ENCODE measurements at regions not wholly inside any gene's neighbourhood (a gene's known extent, or its start where the extent isn't known, plus 50 kb on each side); places are given as distances from the start of the nearest gene placed in this dataset.

DNA sequence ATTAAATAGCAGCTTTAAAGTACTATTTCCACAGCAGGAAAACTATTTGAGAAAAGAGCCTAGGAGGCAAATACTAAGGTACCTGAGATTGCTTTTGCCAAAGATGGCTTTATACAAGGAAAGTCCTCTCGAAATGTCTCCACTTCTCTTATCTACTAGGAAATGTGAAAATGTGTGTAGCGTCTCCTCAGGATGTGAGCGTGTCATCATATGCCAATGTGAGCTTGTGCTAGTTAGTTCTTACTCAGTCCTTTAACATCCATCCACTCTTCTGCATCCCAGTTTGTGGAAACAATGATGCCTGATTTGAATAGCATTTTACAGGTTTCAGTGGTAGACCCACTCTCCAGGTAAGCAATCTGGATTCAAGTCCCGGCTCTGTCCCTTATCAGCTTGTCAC, 421.0 kb downstream of the DYNC2H1 start:
- H3K4me1 ChIP-seq, result no peaks in the 10 kb centered on the region
- no peak overlapping the region for H3K4me2 ChIP-seq
- no peak for TF ChIP-seq Cebpa-rat (IDR thresholded peaks at IDR 0.05)
- H3K27ac ChIP-seq, result no peak overlapping the region
- H3K36me3 ChIP-seq, result no peaks in the 10 kb centered on the region
- H3K9ac ChIP-seq, result no peak overlapping the region
- no peaks in the 10 kb centered on the region for H4K20me1 ChIP-seq
- no peaks in the 10 kb centered on the region for H3K9me3 ChIP-seq (replicated peaks in 1 of 11)
- no peaks in the 10 kb centered on the region for H3K27me3 ChIP-seq
- H3K4me3 ChIP-seq, result no peak overlapping the region

DNA sequence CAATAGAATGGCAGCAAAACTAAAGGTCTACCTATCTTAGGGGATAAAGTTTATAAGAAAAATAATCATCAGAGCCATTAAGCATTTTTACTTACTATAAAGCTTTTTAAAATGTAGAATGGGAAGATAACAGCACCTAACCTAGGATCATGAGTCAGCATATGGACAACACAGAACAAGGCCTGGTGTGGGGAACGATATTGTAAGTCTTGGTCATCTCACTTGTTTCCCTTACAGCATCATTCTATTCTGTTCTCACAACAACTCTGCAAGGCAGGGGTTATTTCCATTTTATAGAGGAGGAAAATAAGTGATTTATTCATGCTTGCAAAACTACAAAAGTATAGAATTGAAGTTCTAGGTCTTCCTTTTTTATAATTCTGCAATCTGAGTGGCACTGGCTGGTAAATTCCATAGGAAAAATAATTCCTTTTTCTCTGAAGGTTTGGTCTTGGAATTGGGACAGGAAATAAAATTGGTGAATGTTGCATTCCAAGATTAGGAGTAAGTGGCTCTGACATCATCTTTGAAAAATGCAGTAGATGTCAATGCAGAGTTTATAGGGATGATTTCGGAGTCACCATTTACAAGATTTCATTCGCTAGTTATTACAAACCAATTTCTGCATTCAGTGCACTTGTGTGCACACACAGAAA, 423.0 kb downstream of the DYNC2H1 start:
- H3K27me3 ChIP-seq, result no peaks in the 10 kb centered on the region
- no peaks in the 10 kb centered on the region for H3K36me3 ChIP-seq
- no peak overlapping the region for H3K27ac ChIP-seq
- H3K9me3 ChIP-seq (replicated peaks in 1 of 11), result no peaks in the 10 kb centered on the region
- no peak for TF ChIP-seq Cebpa-rat (IDR thresholded peaks at IDR 0.05)
- H3K4me2 ChIP-seq, result no peak overlapping the region
- no peaks in the 10 kb centered on the region for H3K4me1 ChIP-seq
- H3K9ac ChIP-seq, result no peak overlapping the region
- no peak overlapping the region for H3K4me3 ChIP-seq
- H4K20me1 ChIP-seq, result no peaks in the 10 kb centered on the region

DNA sequence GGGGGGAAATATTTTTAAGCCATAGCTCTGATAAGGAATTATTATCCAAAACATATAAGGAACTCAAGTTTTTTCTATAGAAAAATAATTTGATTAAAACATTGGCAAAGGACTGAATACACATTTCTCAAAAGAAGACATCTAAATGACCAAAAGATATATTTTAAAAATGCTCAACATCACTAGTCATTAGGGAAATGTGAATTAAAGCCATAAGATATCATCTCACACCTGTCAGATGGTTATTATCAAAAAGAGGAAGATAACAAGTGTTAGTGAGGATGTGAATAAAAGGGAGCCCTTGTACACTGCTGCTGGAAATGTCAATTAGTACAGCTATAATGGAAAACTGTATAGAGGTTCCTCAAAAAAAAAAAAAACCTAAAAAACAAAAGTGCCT, 425.0 kb downstream of the DYNC2H1 start:
- Histone ChIP-seq H3K4me3 (no peak overlapping the region), H3K9ac (no peak overlapping the region), H3K9me3 (replicated peaks in 1 of 11) (no peaks in the 10 kb centered on the region), H4K20me1 (no peaks in the 10 kb centered on the region), H3K4me1 (no peaks in the 10 kb centered on the region), H3K27me3 (no peaks in the 10 kb centered on the region), H3K27ac (no peak overlapping the region), H3K4me2 (no peak overlapping the region), H3K36me3 (no peaks in the 10 kb centered on the region)
- TF ChIP-seq Cebpa-rat (IDR thresholded peaks at IDR 0.05), result no peak

DNA sequence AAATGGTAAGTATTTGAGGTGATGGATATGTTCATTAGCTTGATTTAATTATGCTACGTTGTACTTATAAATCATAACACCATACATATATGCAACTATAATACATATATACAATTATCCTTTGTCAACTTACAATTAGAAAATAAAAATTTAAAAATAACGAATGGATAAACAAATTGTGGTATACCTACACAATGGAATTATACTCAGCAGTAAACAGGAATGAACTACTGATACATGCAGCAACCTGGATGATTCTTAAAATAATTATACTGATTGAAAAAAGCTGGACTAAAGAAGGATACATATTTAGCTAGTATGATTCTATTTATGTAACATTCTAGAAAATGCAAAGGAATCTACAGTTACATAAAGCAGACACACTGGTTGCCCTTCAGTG, 425.7 kb downstream of the DYNC2H1 start:
- no peak overlapping the region for H3K27ac ChIP-seq
- TF ChIP-seq Cebpa-rat (IDR thresholded peaks at IDR 0.05), result no peak
- H3K36me3 ChIP-seq, result no peaks in the 10 kb centered on the region
- no peak overlapping the region for H3K4me3 ChIP-seq
- no peaks in the 10 kb centered on the region for H4K20me1 ChIP-seq
- H3K4me2 ChIP-seq, result no peak overlapping the region
- H3K9ac ChIP-seq, result no peak overlapping the region
- no peaks in the 10 kb centered on the region for H3K27me3 ChIP-seq
- H3K9me3 ChIP-seq (replicated peaks in 1 of 11), result no peaks in the 10 kb centered on the region
- H3K4me1 ChIP-seq, result no peaks in the 10 kb centered on the region

DNA sequence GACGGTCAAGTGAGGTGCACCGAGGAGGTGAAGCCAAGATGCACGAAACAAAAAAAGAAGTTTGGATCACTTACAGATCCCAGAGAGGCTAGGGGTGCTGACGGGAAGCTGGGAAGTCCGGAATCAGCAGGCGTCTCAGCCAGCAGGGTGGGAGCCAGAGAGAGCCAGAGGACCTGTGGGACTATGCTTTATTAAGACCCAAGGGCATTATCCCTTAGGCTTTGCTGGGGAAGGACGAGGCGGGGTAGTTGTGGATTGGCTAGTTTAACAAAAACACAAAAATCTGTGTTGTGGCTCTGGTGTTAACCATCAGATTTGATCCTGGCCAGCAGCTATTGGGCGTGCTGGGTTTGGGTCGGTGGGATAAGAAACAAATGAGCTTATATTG, 427.1 kb downstream of the DYNC2H1 start:
- no peak for TF ChIP-seq Cebpa-rat (IDR thresholded peaks at IDR 0.05)
- Histone ChIP-seq H3K4me3 (no peak overlapping the region), H3K36me3 (no peaks in the 10 kb centered on the region), H3K4me1 (no peaks in the 10 kb centered on the region), H4K20me1 (no peaks in the 10 kb centered on the region), H3K27ac (no peak overlapping the region), H3K9ac (no peak overlapping the region), H3K4me2 (no peak overlapping the region), H3K27me3 (no peaks in the 10 kb centered on the region), H3K9me3 (replicated peaks in 1 of 11) (peaks cover 7 to 11% (median 11%) of the 10 kb centered on the region in 11 experiments)

DNA sequence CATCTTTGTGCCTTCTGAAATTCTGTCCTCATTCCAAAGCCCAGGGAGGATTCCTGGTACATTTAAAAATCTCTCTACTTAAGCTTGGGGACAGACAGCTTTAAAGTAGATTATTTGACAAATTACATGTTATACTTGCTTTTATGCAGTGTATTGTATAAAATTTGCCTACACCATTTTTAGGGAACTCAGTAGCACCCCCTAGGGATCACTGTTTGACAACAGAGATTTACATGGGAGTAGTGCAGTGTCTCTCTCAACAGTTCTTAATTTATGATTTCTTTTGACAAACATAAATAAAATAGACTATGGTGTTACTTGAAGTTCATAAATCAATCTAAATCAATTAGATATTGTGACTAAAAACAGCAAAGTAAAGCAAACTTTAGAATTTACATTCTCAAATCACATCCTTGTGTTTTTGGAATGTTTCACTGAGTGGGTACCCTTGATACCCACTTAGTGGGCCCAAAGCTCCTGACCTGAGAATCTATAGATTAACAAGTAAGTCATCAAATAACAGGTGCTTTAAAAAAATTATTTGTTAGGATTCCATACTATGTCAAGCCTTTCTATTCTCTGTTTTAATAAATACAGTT, 428.8 kb downstream of the DYNC2H1 start:
- no peak for TF ChIP-seq Cebpa-rat (IDR thresholded peaks at IDR 0.05)

DNA sequence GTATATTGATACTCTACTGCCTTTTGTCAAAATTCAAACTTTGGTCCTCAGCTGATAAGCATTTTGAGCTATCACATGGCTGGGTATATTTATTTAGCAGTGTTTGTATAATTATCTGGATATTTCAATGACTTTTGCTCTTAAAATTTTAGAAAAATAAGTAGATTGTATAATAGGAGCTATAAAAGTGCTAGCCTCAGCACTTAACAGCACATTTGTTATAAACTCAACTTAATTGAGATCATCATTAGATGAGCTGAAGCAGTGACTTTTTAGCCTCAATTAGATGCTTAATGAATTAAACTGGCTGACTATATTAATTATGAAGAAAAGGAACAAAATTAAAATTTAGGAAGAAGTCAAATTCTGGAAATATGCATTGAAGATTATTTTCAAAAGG, 429.9 kb downstream of the DYNC2H1 start:
- no peak overlapping the region for H3K27ac ChIP-seq
- H3K4me3 ChIP-seq, result no peak overlapping the region
- no peaks in the 10 kb centered on the region for H3K4me1 ChIP-seq
- H3K36me3 ChIP-seq, result no peaks in the 10 kb centered on the region; a peak in 1 of 22 replicates
- H3K9me3 ChIP-seq (replicated peaks in 1 of 11), result peaks cover 22 to 34% (median 27%) of the 10 kb centered on the region in 11 experiments
- H4K20me1 ChIP-seq, result no peaks in the 10 kb centered on the region
- H3K27me3 ChIP-seq, result no peaks in the 10 kb centered on the region
- H3K4me2 ChIP-seq, result no peak overlapping the region
- no peak for TF ChIP-seq Cebpa-rat (IDR thresholded peaks at IDR 0.05)
- H3K9ac ChIP-seq, result no peak overlapping the region

More for the DNA sequence above, 428.8 kb downstream of the DYNC2H1 start:
- Histone ChIP-seq H3K4me1 (no peaks in the 10 kb centered on the region), H3K27me3 (no peaks in the 10 kb centered on the region), H3K9me3 (replicated peaks in 1 of 11) (peaks cover 22 to 27% (median 25%) of the 10 kb centered on the region in 11 experiments), H3K36me3 (no peaks in the 10 kb centered on the region; a peak in 1 of 22 replicates), H3K4me2 (no peak overlapping the region), H3K4me3 (no peak overlapping the region), H3K9ac (no peak overlapping the region), H4K20me1 (no peaks in the 10 kb centered on the region), H3K27ac (no peak overlapping the region)

DNA sequence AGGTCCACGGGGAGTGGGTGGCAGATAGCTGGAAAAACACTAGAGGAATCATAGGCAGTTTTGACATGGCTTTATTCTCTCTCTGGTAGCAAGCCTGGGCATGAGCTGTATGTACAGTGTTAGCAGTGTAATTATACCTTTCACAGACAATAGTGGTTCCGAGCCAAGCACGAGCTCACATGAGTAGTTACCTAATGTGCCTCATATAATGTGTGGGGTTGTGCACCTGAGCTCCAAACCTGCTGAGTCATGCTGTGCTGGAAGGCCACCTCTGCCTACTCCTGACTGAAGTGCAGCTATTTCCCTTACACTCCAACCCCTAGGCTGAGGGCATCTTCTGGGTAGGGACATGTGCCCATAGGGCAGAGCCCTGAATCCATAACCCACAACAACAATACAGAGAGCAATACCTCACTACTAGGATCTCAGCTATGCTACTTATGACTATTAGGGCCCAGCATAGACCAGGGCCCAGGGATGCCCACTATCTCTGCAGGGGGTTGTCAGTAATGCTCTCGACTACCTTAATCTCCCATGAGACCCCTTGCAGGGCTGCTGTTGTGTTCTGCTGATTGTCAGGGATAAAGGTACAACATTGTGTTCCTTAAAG, 432.1 kb downstream of the DYNC2H1 start:
- no peak overlapping the region for H3K9ac ChIP-seq
- no peaks in the 10 kb centered on the region for H4K20me1 ChIP-seq
- no peak overlapping the region for H3K27ac ChIP-seq
- H3K36me3 ChIP-seq, result no peaks in the 10 kb centered on the region; a peak in 1 of 22 replicates
- no peak overlapping the region for H3K4me3 ChIP-seq
- H3K4me2 ChIP-seq, result no peak overlapping the region
- H3K9me3 ChIP-seq (replicated peaks in 1 of 11), result peaks cover 22 to 34% (median 27%) of the 10 kb centered on the region in 11 experiments
- TF ChIP-seq Cebpa-rat (IDR thresholded peaks at IDR 0.05), result no peak
- H3K27me3 ChIP-seq, result no peaks in the 10 kb centered on the region
- H3K4me1 ChIP-seq, result no peaks in the 10 kb centered on the region

DNA sequence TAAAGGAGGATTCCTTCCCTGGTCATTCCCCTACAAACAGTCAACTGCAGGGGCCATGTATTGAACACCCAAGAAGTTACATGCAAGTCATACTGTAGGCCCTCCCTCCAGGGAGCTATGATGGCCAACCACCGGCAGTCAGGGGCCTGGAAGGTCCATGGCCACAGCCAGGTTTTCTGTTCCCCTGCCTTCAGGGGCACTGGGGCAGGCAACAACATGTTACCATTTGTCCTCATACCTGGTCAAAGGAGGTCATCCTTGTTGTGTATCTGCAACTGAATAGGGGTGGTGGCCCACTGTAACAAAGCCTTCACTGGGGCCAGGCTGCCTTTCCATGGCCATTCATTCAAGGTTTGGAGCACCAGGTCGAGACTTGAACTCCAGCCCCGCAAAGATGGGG, 433.6 kb downstream of the DYNC2H1 start:
- no peaks in the 10 kb centered on the region for H3K27me3 ChIP-seq
- no peak for TF ChIP-seq Cebpa-rat (IDR thresholded peaks at IDR 0.05)
- no peak overlapping the region for H3K4me2 ChIP-seq
- no peaks in the 10 kb centered on the region; a peak in 1 of 22 replicates for H3K36me3 ChIP-seq
- no peaks in the 10 kb centered on the region for H4K20me1 ChIP-seq
- H3K4me1 ChIP-seq, result no peaks in the 10 kb centered on the region
- H3K9ac ChIP-seq, result no peak overlapping the region
- H3K4me3 ChIP-seq, result no peak overlapping the region
- H3K27ac ChIP-seq, result no peak overlapping the region
- H3K9me3 ChIP-seq (replicated peaks in 1 of 11), result peaks cover 22 to 34% (median 27%) of the 10 kb centered on the region in 11 experiments

DNA sequence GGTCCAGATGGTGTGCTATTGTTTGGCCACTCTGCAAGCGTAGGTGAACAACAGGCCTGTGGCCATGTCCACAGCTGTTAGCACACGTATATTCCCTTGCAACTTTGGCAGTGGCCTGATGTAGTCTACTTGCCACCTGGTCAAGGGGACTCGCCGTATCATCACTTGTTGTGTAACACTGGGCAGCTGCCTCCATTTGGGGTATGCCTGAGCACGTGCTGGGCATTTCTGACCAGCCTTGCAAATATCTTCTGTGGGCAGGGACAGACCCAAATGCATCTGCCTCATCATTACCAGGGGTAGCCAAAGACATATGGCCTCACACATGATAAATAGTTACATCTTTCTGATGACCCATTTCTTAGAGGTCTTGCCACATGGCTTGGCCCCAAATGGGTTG, 434.2 kb downstream of the DYNC2H1 start:
- Histone ChIP-seq H3K27ac (no peak overlapping the region), H3K4me3 (no peak overlapping the region), H4K20me1 (no peaks in the 10 kb centered on the region), H3K36me3 (no peaks in the 10 kb centered on the region; a peak in 1 of 22 replicates), H3K9ac (no peak overlapping the region), H3K27me3 (no peaks in the 10 kb centered on the region), H3K4me2 (no peak overlapping the region), H3K9me3 (replicated peaks in 1 of 11) (peaks cover 22 to 34% (median 27%) of the 10 kb centered on the region in 11 experiments), H3K4me1 (no peaks in the 10 kb centered on the region)
- TF ChIP-seq Cebpa-rat (IDR thresholded peaks at IDR 0.05), result no peak
